GM12874 (cell line): ENCODE measurements at regions not wholly inside any gene's neighbourhood (a gene's known extent, or its start where the extent isn't known, plus 50 kb on each side); places are given as distances from the start of the nearest gene placed in this dataset.

ENCODE experiments used
- TF ChIP-seq, protein P1 (sequence below): IDR thresholded peaks from 2 replicates; pipeline ENCODE4 v1.5.1; 2011; ENCODE audit warnings: low read depth, mild to moderate bottlenecking, control low read depth, low read length, moderate library complexity; ENCODE audit not compliant: insufficient read depth

DNA sequence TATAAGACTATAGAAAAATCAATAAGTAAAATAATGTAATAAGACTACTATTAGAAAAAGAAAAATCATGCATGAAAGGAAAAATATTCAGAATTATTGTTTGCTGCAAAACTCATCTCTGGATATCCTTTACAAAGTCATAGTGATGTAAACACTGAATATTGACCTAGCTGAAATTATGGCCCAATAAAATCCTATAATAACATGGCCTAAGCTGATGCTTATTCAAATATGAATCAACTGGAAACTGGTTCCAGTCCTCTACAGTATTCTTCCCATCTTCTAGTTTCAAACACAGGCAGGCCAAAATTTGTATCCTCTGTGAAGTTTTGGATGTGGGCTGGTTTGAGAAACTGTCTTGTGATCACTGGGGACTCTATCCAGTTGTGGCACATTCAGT lies 134.5 kb downstream of the CNTN3 start:
- TF ChIP-seq, protein P1, sequence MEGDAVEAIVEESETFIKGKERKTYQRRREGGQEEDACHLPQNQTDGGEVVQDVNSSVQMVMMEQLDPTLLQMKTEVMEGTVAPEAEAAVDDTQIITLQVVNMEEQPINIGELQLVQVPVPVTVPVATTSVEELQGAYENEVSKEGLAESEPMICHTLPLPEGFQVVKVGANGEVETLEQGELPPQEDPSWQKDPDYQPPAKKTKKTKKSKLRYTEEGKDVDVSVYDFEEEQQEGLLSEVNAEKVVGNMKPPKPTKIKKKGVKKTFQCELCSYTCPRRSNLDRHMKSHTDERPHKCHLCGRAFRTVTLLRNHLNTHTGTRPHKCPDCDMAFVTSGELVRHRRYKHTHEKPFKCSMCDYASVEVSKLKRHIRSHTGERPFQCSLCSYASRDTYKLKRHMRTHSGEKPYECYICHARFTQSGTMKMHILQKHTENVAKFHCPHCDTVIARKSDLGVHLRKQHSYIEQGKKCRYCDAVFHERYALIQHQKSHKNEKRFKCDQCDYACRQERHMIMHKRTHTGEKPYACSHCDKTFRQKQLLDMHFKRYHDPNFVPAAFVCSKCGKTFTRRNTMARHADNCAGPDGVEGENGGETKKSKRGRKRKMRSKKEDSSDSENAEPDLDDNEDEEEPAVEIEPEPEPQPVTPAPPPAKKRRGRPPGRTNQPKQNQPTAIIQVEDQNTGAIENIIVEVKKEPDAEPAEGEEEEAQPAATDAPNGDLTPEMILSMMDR = no peak

DNA sequence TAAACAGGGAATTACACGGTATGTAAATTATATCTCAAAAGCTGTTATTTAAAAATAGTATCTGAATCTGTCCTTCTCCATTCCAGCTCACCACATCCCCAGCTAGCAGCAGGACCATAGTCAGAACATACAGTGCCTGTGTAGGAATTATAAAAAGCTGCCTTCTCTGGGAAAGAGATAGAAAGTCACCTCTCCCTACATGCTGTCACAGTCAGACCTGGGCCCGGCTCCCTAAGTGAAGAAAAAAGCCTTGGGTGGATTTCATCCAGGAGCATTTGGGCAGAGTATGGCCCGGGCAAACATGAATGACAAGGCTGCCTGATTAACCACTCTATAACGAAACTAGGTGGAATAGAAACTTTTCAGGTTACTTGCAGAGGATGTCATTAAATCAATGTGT lies 144.1 kb downstream of the CNTN3 start:
- TF ChIP-seq, protein P1 = no peak

DNA sequence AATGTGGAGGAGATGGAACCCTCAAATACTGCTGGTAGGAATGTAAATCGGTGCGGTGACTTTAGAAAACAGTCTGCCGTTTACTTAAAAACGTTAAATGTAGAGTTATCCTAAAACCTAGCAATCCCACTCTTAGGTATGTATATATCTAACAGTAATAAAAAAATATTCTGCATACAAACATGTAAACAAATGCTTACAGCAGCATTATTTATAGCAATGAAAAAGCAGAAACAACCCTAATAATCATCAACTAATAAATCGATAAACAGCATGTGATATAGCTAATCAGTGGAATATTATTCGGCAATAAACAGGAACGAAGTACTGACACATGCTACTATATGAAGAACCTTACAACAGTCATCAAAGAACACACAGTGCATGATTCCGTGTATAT lies 144.7 kb downstream of the CNTN3 start:
- TF ChIP-seq, protein P1 = no peak

DNA sequence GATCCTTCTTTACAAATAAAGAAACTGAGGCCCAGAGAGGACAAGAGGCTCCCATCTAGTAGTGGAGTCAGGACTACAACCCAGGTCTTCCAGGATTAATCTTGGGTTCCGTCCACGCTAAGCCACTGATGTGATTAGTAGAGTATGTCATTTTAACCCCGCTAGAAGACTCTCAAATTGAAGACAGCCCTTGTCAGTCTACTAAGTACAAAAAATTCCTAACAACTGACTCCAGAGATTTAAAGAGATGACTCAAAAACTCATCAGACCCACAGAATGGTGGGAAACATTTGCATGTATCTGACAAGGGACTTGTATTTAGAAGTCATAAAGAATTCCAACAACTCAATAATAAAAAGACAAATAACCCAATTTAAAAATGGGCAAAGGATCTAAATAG lies 145.3 kb downstream of the CNTN3 start:
- TF ChIP-seq, protein P1 = no peak

DNA sequence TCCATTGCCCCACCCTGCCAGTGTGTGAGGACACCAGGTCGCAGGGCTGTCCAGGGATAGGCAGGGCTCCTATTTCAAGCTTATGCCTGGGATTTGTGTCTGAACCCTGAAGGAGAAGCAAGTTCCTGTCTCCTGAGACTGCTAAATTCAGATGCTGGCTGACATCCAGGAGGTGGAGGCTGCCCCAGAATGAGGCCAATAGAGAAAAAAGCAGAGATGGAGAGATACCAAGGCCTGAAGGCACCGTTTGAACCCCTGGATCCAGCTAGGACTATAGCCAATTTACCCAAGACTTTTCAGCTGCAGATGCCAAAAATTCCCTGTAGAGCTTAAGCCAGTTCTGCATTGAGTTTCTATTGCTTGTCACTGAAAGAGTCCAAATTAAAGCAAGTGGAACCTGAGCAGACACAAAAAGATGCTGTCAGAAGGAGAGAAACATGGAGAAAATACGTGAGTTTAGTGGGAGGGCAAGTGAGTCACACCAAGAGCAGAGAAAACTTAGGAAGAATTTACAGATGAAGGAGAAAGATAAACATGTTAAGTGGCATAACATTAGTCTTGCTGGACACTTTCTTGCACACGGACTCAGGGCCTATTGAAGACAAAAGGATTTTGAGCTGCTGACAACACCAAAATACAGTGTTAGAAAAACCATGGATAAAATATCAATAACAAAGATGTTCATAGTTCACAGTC lies 148.6 kb downstream of the CNTN3 start:
- TF ChIP-seq, protein P1 = no peak

DNA sequence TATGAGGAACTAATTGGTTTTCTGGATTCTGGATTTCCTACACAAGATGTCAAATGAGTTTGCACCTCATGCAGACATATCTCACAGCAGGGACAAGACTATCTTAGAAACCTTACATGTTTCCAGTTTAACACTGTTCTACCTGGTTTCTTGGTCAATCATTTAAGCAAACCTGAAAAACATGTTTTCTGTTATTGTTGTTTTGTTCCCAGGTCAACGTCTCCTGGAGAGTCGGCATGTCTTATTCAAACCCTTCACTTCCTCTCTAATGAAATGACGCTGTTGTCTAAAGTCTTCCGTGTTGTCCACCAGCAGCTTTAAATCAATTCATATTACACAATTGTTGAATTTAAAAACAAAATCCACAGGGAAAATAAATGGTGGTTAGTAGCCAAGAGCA lies 150.9 kb downstream of the CNTN3 start:
- TF ChIP-seq, protein P1 = no peak

DNA sequence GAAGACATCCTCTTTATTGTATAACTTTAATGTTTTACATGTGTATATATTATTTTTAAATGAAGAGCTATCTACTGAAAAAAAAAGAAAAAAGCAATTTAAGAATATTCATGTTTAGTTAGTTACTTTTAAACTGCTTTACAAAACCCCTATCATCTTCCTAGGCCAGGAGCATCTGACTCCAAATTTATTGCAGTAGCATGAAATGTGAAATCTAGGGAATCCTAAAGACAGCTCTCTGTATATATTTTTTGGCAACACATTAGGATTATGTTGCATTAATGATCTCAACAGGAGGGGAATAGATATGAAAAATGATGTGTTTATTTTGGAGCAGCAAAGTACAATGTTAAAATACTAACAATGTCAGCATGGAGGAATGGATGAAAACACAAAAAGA lies 158.3 kb downstream of the CNTN3 start:
- TF ChIP-seq, protein P1 = no peak
